Osteocyte (in vitro differentiated cells): ENCODE measurements at regions not wholly inside any gene's neighbourhood (a gene's known extent, or its start where the extent isn't known, plus 50 kb on each side); places are given as distances from the start of the nearest gene placed in this dataset.
A peak's percentile ranks its signal among the peaks of the same experiment; 100 is the strongest.

Source experiments
- DNase-seq: peaks from one replicate; pipeline ENCODE4 v3.0.0; 2021; ENCODE audit warnings: mixed read lengths; ENCODE audit not compliant: unreplicated experiment; ENCODE audit errors: extremely low spot score
- H3K27ac Mint-ChIP-seq: one replicate; pipeline ENCODE4 v1.8.0; 2021; ENCODE audit warnings: mild to moderate bottlenecking, mixed read lengths; ENCODE audit not compliant: unreplicated experiment
- H3K27me3 Mint-ChIP-seq: one replicate; pipeline ENCODE4 v1.8.0; 2021; ENCODE audit warnings: mixed read lengths; ENCODE audit not compliant: unreplicated experiment
- H3K36me3 Mint-ChIP-seq: one replicate; pipeline ENCODE4 v1.8.0; 2021; ENCODE audit warnings: mixed read lengths; ENCODE audit not compliant: unreplicated experiment
- H3K4me1 Mint-ChIP-seq: one replicate; pipeline ENCODE4 v1.8.0; 2021; ENCODE audit warnings: mixed read lengths; ENCODE audit not compliant: unreplicated experiment
- H3K4me3 Mint-ChIP-seq: one replicate; pipeline ENCODE4 v1.8.0; 2021; ENCODE audit warnings: mild to moderate bottlenecking, moderate library complexity, mixed read lengths; ENCODE audit not compliant: unreplicated experiment
- H3K9me3 Mint-ChIP-seq: one replicate; pipeline ENCODE4 v1.8.0; 2021; ENCODE audit warnings: mixed read lengths; ENCODE audit not compliant: unreplicated experiment
- TF ChIP-seq, protein P1 (sequence below): fragments of 200-600 bp; sonication (generic); IDR thresholded peaks from 2 replicates; pipeline ENCODE4 v1.5.0; 2021; ENCODE audit warnings: antibody characterized with exemption, mild to moderate bottlenecking, moderate library complexity

DNA sequence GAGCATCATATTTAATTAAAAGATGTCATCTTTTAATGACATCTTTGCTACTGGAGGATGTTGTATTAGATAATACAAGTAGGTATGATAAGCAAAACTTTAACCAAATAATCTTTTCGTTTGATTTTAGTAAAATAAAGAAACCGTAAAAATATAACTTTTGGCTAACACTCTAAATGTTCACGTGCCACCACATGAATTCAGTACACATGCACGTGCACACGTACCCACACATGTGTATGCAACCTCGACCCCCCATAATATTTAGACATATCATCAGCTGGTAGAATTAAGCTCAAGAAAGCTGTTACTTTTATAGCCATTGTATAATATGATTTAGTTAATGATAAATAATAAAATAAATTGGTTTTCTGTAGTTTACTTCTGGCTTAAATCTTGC lies 566.6 kb upstream of the FBXO33 start:
- Mint-ChIP-seq H3K9me3 (no peaks in the 10 kb centered on the region), H3K4me1 (no peaks in the 10 kb centered on the region), H3K27me3 (no peaks in the 10 kb centered on the region), H3K36me3 (no peaks in the 10 kb centered on the region), H3K27ac (no peak overlapping the region), H3K4me3 (no peak overlapping the region)
- TF ChIP-seq, protein P1, sequence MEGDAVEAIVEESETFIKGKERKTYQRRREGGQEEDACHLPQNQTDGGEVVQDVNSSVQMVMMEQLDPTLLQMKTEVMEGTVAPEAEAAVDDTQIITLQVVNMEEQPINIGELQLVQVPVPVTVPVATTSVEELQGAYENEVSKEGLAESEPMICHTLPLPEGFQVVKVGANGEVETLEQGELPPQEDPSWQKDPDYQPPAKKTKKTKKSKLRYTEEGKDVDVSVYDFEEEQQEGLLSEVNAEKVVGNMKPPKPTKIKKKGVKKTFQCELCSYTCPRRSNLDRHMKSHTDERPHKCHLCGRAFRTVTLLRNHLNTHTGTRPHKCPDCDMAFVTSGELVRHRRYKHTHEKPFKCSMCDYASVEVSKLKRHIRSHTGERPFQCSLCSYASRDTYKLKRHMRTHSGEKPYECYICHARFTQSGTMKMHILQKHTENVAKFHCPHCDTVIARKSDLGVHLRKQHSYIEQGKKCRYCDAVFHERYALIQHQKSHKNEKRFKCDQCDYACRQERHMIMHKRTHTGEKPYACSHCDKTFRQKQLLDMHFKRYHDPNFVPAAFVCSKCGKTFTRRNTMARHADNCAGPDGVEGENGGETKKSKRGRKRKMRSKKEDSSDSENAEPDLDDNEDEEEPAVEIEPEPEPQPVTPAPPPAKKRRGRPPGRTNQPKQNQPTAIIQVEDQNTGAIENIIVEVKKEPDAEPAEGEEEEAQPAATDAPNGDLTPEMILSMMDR, result no peak
- DNase-seq, result no peak

DNA sequence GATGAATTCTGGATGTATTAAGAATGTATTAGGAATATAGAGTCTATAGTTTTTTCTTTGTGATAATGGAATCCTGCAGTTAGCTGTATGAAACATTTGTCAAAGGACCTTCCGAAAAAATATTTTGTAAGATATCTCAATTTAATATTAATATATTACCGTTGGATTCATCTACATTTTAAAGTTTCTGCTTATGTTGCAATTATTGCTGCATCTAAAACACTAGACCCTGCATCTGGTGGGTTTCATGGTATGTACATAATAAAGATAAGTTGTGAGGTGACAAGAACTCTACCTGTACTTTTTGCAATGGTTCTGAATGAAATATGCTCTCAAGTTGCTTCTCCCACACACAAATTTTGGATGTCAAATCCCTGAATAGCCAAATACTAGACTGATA lies 565.9 kb upstream of the FBXO33 start:
- DNase-seq, result no peak
- H3K4me3 Mint-ChIP-seq, result no peak overlapping the region
- no peaks in the 10 kb centered on the region for H3K9me3 Mint-ChIP-seq
- H3K36me3 Mint-ChIP-seq, result no peaks in the 10 kb centered on the region
- no peaks in the 10 kb centered on the region for H3K27me3 Mint-ChIP-seq
- H3K27ac Mint-ChIP-seq, result no peak overlapping the region
- TF ChIP-seq, protein P1, result no peak
- no peaks in the 10 kb centered on the region for H3K4me1 Mint-ChIP-seq

DNA sequence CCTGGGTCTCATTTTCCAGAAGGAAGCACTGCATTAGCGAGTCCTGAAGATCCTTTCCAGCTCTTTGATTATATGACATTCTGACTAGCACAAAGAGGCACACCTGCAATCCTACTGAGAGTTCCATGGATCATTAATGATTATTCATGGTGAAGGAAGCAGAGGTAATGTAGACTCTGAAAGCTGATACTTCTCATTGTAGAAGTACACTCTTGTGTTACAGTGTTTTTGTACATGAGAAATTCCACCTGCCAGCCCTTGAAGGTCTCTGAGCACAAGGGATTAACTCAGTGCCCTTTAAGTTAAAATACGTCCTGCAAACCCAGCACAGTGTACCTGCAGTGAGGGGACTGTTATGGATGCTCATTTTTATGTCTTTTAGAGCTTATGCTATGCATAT lies 558.8 kb upstream of the FBXO33 start:
- no peak for DNase-seq
- H3K27ac Mint-ChIP-seq, result no peak overlapping the region
- TF ChIP-seq, protein P1, result no peak
- no peaks in the 10 kb centered on the region for H3K9me3 Mint-ChIP-seq
- no peaks in the 10 kb centered on the region for H3K36me3 Mint-ChIP-seq
- no peaks in the 10 kb centered on the region for H3K4me1 Mint-ChIP-seq
- no peak overlapping the region for H3K4me3 Mint-ChIP-seq
- H3K27me3 Mint-ChIP-seq, result peaks cover 2% of the 10 kb centered on the region

DNA sequence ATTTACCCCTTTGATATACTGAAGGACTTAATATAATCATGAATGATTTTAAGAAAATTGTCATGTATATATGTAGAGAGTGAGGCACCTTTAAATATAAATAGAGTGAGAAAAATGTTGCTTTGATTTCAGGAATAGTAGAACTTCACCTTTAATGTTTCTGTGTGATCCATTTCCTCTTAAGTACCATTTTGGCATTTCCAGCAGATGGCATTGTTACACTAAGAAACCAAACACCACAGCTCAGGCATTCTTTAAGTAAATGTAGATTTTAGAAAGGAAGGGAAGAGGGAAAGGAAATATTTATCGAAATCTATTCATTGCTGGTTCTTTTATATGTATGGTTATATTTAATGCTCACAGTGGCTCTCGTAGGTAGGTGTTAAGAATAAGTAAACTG lies 556.7 kb upstream of the FBXO33 start:
- Mint-ChIP-seq H3K4me1 (no peaks in the 10 kb centered on the region), H3K4me3 (no peak overlapping the region), H3K36me3 (no peaks in the 10 kb centered on the region), H3K27ac (no peak overlapping the region), H3K27me3 (peaks cover 2% of the 10 kb centered on the region), H3K9me3 (no peaks in the 10 kb centered on the region)
- TF ChIP-seq, protein P1, result peak; percentile 49
- no peak for DNase-seq

DNA sequence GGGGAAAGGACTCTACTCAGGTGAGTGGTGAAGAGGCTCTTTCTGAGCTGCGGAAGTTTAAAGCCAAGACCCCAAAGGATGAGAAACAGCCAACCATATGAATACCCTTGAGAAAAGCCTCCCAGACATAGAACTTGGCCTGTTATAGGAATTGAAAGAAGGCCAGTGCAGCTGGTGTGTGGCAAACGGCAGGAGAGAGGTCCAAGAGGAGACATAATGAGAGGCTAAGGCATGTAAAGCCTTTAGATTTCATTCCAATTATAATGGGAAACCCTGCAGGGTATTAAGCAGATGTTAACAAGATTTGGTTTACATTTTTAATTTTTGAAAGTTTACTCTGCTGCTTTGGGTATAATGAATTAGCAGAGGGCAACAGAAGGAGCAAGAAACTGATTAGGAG lies 552.1 kb upstream of the FBXO33 start:
- DNase-seq, result no peak
- Mint-ChIP-seq H3K9me3 (no peaks in the 10 kb centered on the region), H3K4me3 (no peak overlapping the region), H3K36me3 (no peaks in the 10 kb centered on the region), H3K27ac (no peak overlapping the region), H3K4me1 (no peaks in the 10 kb centered on the region), H3K27me3 (no peaks in the 10 kb centered on the region)
- TF ChIP-seq, protein P1, result no peak
